ENCODE measurements at regions not wholly inside any gene's neighbourhood (a gene's known extent, or its start where the extent isn't known, plus 50 kb on each side); places are given as distances from the start of the nearest gene placed in this dataset.

- DNase-seq (ENCODE audit: low read depth), result peak; percentile 83
- H3K4me3 ChIP-seq (ENCODE audit: low read length), result no peak overlapping the region
- TF ChIP-seq CTCF (conservative IDR thresholded peaks at IDR 0.05; ENCODE audit: low read length), result no peak
Observed at GRCh38 chr5:142385194-142385593, 60.4 kb upstream of the SPRY4 start.

- no peak for TF ChIP-seq CTCF (conservative IDR thresholded peaks at IDR 0.05; ENCODE audit: low read length)
- H3K4me3 ChIP-seq (ENCODE audit: low read length), result no peak overlapping the region
- no peak for DNase-seq (ENCODE audit: low read depth)
Observed at GRCh38 chr5:142384014-142384413, 59.2 kb upstream of the SPRY4 start.

- H3K4me3 ChIP-seq (ENCODE audit: low read length), result no peak overlapping the region
- TF ChIP-seq CTCF (conservative IDR thresholded peaks at IDR 0.05; ENCODE audit: low read length), result no peak
- no peak for DNase-seq (ENCODE audit: low read depth)
Observed at GRCh38 chr5:142382186-142382585, 57.4 kb upstream of the SPRY4 start.

DNA sequence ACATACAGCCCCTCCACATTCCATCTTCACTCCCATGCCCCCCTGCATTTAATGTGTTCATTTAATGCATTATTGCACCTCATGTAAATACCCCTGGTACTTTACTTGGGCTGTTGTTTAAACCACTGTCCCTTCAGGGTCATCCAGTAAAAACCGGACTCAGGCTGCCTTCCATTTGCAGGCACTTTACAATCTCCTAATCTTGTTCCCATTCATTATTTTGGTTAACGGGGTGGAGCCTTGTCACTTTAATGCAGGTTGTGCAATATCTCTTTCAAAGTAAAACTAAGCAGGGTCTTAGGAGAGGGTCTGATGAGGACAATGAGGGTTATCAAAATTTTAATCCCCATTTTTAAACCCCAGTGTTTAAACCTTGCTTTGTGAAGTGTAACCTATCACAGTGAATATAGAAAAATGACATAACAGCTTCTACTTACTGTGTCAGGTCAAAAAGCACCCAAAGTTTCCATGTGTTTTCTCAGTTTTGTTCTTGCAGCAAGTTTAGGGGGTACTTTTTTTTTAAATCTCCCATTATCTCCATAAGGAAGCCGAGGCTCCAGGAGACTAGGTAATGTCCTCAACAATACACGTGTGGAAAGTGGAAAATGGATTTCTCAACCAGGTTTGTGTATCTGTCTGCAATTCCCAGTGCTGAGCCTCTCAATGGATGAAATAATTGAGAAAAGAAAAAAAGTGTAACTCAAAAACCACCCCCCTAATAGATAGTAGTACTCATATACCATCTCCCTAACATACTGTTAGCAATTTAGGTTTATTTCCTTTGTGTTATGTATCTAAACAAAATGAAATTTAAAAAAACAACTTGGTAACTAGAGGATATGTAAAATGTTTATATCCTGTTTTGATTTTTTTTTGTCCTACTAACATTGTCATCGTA lies 54.2 kb upstream of the SPRY4 start:
- no peak for DNase-seq (ENCODE audit: low read depth)
- no peak overlapping the region for H3K4me3 ChIP-seq (ENCODE audit: low read length)
- no peak for TF ChIP-seq CTCF (conservative IDR thresholded peaks at IDR 0.05; ENCODE audit: low read length)

DNA sequence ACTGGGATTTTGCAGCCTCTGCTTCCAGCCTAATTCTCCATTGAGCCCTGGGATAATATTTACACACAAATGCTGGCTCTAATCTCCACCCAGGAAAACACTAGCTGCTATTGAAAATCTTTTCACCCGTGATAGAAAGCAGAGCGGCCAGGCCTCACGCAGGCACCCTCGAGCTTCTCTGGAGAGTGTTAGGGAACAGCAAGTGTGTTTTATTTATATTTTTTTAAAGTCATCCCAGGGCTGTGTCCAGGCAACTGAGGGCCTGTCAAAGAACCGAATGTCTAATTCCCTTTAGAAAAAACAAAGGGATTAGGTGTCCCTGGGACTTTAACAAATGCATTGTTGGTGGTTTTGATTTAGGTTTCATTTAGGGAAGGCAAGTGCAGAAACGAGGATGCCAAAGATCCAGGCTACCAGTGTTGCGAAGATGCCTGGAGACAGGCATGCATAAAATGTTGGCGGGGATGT lies 51.2 kb upstream of the SPRY4 start:
- DNase-seq (ENCODE audit: low read depth), result no peak
- TF ChIP-seq CTCF (conservative IDR thresholded peaks at IDR 0.05; ENCODE audit: low read length), result no peak
- H3K4me3 ChIP-seq (ENCODE audit: low read length), result no peak overlapping the region

Data from AG10803 (cell line).